ENCODE measurements at regions not wholly inside any gene's neighbourhood (a gene's known extent, or its start where the extent isn't known, plus 50 kb on each side); places are given as distances from the start of the nearest gene placed in this dataset.
"Not testable (repeated sequence)": the region's sequence is repeated elsewhere in the genome, so short reads cannot be mapped to it uniquely, and the experiment has no call there.

GRCh38 chr13:38283346-38283745 lies 66.3 kb upstream of the UFM1 start:
- DNase-seq (ENCODE audit: low spot score): no peak

GRCh38 chr13:38265132-38265497 lies 84.5 kb upstream of the UFM1 start:
- DNase-seq (ENCODE audit: low spot score): no peak

- no peak for DNase-seq (ENCODE audit: low spot score)
These were observed 85.1 kb upstream of the UFM1 start for GRCh38 chr13:38264363-38265131.

- no peak for DNase-seq (ENCODE audit: low spot score)
These were observed 87.4 kb upstream of the UFM1 start for GRCh38 chr13:38262211-38262610.

GRCh38 chr13:38255600-38255999 lies 94.1 kb upstream of the UFM1 start:
- DNase-seq (ENCODE audit: low spot score): no peak

- no peak for DNase-seq (ENCODE audit: low spot score)
These were observed 109.8 kb upstream of the UFM1 start for GRCh38 chr13:38239874-38240273.

GRCh38 chr13:38228322-38228721 lies 121.3 kb upstream of the UFM1 start:
- no peak for DNase-seq (ENCODE audit: low spot score)

GRCh38 chr13:38226496-38226895 lies 123.2 kb upstream of the UFM1 start:
- DNase-seq (ENCODE audit: low spot score): no peak

GRCh38 chr13:38223089-38223488 lies 126.6 kb upstream of the UFM1 start:
- peak; percentile 5 for DNase-seq (ENCODE audit: low spot score)

- not testable (repeated sequence) for DNase-seq (ENCODE audit: low spot score)
These were observed 128.5 kb upstream of the UFM1 start for GRCh38 chr13:38221120-38221519.

GRCh38 chr13:38216181-38216580 lies 133.5 kb upstream of the UFM1 start:
- DNase-seq (ENCODE audit: low spot score): no peak

- DNase-seq (ENCODE audit: low spot score): no peak
These were observed 136.3 kb upstream of the UFM1 start for GRCh38 chr13:38213314-38213713.

- DNase-seq (ENCODE audit: low spot score): no peak
These were observed 138.6 kb upstream of the UFM1 start for GRCh38 chr13:38210928-38211596.

GRCh38 chr13:38204556-38204955 lies 145.1 kb upstream of the UFM1 start:
- DNase-seq (ENCODE audit: low spot score): no peak

GRCh38 chr13:38202740-38203139 lies 146.9 kb upstream of the UFM1 start:
- DNase-seq (ENCODE audit: low spot score): no peak

- no peak for DNase-seq (ENCODE audit: low spot score)
These were observed 158.6 kb upstream of the UFM1 start for GRCh38 chr13:38191016-38191415.

- DNase-seq (ENCODE audit: low spot score): no peak
These were observed 169.0 kb upstream of the UFM1 start for GRCh38 chr13:38180670-38181069.

- DNase-seq (ENCODE audit: low spot score): no peak
These were observed 169.5 kb upstream of the UFM1 start for GRCh38 chr13:38180126-38180525.

- no peak for DNase-seq (ENCODE audit: low spot score)
These were observed 173.0 kb upstream of the UFM1 start for GRCh38 chr13:38176664-38177063.

- no peak for DNase-seq (ENCODE audit: low spot score)
These were observed 176.2 kb upstream of the UFM1 start for GRCh38 chr13:38173403-38173802.

GRCh38 chr13:38167164-38167822 lies 182.4 kb upstream of the UFM1 start:
- no peak for DNase-seq (ENCODE audit: low spot score)

- no peak for DNase-seq (ENCODE audit: low spot score)
These were observed 183.5 kb upstream of the UFM1 start for GRCh38 chr13:38166116-38166515.

GRCh38 chr13:38160131-38160530 lies 189.5 kb upstream of the UFM1 start:
- DNase-seq (ENCODE audit: low spot score): no peak
